ENCODE measurements at regions not wholly inside any gene's neighbourhood (a gene's known extent, or its start where the extent isn't known, plus 50 kb on each side); places are given as distances from the start of the nearest gene placed in this dataset.

DNA sequence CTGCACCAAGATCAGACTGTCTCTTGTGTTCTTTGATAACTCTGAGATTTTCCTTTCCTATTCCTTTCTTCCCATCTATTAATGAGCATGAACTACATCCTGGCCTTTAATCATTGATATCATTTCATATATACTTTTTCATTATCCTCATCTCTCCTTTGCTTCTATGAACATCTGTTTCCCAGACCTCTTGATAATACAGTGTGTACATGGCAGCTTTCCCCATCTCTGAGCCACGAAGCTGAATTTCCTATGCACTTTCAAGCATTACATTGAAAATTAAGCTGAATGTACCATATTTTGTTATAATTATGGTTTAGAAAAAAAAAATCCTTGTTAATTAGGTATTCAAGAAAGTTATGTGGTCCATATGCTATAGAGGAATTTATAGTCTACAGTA, 60.9 kb upstream of the CREB5 start:
- TF ChIP-seq HDAC6 (IDR thresholded peaks at IDR 0.05; ENCODE audit: low read depth, low read length) (no peak), ZBTB7A (IDR thresholded peaks at IDR 0.05; ENCODE audit: borderline replicate concordance, control insufficient read depth, low read depth, low read length) (no peak), EP300 (IDR thresholded peaks at IDR 0.05; ENCODE audit: low read length) (no peak), FOXM1 (IDR thresholded peaks at IDR 0.05; ENCODE audit: low read depth) (no peak), FOXM1 (CRISPR knock-in tag; IDR thresholded peaks at IDR 0.05; ENCODE audit: low read depth) (no peak), ZNF384 (IDR thresholded peaks at IDR 0.05; ENCODE audit: low read depth, low read length) (no peak), ZNF316 (IDR thresholded peaks at IDR 0.05) (no peak), ZKSCAN8 (CRISPR knock-in tag; IDR thresholded peaks at IDR 0.05) (no peak)
